ENCODE measurements at regions not wholly inside any gene's neighbourhood (a gene's known extent, or its start where the extent isn't known, plus 50 kb on each side); places are given as distances from the start of the nearest gene placed in this dataset.
A peak's percentile ranks its signal among the peaks of the same experiment; 100 is the strongest.

DNA sequence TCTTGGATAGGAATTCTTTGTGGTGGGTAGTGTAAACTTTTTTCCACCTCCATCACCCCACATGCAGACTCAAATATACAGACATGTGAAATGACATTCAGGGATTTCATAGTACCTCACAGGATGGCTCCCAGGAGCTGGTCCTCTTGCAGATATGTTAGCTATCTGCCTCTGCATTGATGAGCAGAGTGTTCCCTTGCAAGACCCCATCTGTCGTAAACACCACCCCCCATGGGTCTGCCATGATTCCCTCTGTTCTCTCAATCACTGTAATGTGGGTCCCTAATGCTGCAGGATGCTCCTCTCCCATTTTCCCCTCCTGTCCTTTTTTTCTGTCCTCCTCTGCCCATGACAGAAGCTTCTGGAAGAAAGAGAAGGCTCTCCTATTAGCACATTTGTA is 391.2 kb upstream of the PODXL start:
- DNase-seq (ENCODE audit: low read depth) = no peak
- no peak overlapping the region for H3K4me2 ChIP-seq (ENCODE audit: low read length)
- no peaks in the 10 kb centered on the region for H3K36me3 Mint-ChIP-seq (ENCODE audit: low read depth, unreplicated experiment)

DNA sequence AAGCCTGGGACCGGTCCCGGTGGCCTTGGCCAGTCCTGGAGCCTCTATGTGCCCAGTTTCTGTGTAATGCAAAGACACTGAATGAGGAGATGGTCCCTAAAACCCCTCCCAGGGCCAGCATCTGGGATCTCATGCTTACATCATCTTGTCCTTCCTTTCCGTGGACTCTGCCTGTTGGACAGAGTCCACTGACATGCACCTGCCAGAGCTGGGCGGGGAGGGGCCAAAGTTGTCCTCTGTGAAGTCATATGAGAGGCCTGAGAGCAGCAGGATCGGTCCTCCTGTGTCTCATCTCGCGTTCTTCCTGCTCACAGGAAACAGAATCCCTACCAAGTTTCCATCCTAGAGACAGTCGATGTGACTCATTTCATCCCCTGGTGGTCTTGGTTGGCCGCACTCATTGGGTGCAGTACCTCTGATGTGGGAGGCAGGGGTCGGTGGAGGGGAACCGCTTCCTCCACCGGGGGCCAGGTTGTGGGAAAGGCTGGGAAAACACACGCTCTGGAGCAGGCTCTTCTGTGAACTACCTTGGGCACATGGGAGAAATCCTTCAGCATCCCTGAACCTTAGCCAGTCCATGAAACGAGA is 389.6 kb upstream of the PODXL start:
- H3K9me3 ChIP-seq (ENCODE audit: insufficient read depth, low read depth, low read length) = no peaks in the 10 kb centered on the region
- peak overlapping the region; percentile 83 for H3K4me2 ChIP-seq (ENCODE audit: low read length)
- Mint-ChIP-seq H3K36me3 (ENCODE audit: low read depth, unreplicated experiment) (no peaks in the 10 kb centered on the region), H3K27ac (ENCODE audit: unreplicated experiment) (no peak overlapping the region), H3K27me3 (ENCODE audit: low read depth, unreplicated experiment) (peaks cover 71% of the 10 kb centered on the region), H3K4me1 (ENCODE audit: low read depth, unreplicated experiment) (peaks cover 32% of the 10 kb centered on the region), H3K9me3 (ENCODE audit: unreplicated experiment) (peaks cover 7% of the 10 kb centered on the region), H3K4me3 (ENCODE audit: unreplicated experiment) (no peak overlapping the region)
- H3K4me1 ChIP-seq (ENCODE audit: insufficient read depth, low read length) = peaks cover 4% of the 10 kb centered on the region
- no peak overlapping the region for H3K27ac ChIP-seq (ENCODE audit: low read depth, low read length)
- H2AFZ ChIP-seq (ENCODE audit: low read depth, low read length) = peak overlapping the region; percentile 70
- H3K36me3 ChIP-seq (ENCODE audit: insufficient read depth, low read length) = no peaks in the 10 kb centered on the region
- H3K27me3 ChIP-seq (ENCODE audit: insufficient read depth, low read length) = peaks cover 12% of the 10 kb centered on the region
- H3K4me3 ChIP-seq (ENCODE audit: insufficient read depth, low read depth, low read length) = no peak overlapping the region
- no peak for TF ChIP-seq EZH2 (IDR thresholded peaks at IDR 0.05; ENCODE audit: insufficient read depth, low read length)
- TF ChIP-seq, protein P1, sequence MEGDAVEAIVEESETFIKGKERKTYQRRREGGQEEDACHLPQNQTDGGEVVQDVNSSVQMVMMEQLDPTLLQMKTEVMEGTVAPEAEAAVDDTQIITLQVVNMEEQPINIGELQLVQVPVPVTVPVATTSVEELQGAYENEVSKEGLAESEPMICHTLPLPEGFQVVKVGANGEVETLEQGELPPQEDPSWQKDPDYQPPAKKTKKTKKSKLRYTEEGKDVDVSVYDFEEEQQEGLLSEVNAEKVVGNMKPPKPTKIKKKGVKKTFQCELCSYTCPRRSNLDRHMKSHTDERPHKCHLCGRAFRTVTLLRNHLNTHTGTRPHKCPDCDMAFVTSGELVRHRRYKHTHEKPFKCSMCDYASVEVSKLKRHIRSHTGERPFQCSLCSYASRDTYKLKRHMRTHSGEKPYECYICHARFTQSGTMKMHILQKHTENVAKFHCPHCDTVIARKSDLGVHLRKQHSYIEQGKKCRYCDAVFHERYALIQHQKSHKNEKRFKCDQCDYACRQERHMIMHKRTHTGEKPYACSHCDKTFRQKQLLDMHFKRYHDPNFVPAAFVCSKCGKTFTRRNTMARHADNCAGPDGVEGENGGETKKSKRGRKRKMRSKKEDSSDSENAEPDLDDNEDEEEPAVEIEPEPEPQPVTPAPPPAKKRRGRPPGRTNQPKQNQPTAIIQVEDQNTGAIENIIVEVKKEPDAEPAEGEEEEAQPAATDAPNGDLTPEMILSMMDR (IDR thresholded peaks at IDR 0.05; ENCODE audit: insufficient read depth, low read depth, low read length) = no peak
- no peak for DNase-seq (ENCODE audit: low read depth)
- H3K79me2 ChIP-seq (ENCODE audit: insufficient read depth, low read length) = no peaks in the 10 kb centered on the region
- no peaks in the 10 kb centered on the region for H4K20me1 ChIP-seq (ENCODE audit: insufficient read depth, low read length)
- H3K9ac ChIP-seq (ENCODE audit: low read length) = peak overlapping the region; percentile 25
- FAIRE-seq = no peak

More for the DNA sequence above, 391.2 kb upstream of the PODXL start:
- no peak for FAIRE-seq
- no peak overlapping the region for H3K27ac Mint-ChIP-seq (ENCODE audit: unreplicated experiment)
- Histone ChIP-seq H3K4me3 (ENCODE audit: insufficient read depth, low read depth, low read length) (no peak overlapping the region), H3K27ac (ENCODE audit: low read depth, low read length) (no peak overlapping the region), H3K79me2 (ENCODE audit: insufficient read depth, low read length) (no peaks in the 10 kb centered on the region), H3K27me3 (ENCODE audit: insufficient read depth, low read length) (peaks cover 12% of the 10 kb centered on the region), H3K4me1 (ENCODE audit: insufficient read depth, low read length) (peaks cover 4% of the 10 kb centered on the region), H3K36me3 (ENCODE audit: insufficient read depth, low read length) (no peaks in the 10 kb centered on the region), H4K20me1 (ENCODE audit: insufficient read depth, low read length) (no peaks in the 10 kb centered on the region), H3K9ac (ENCODE audit: low read length) (no peak overlapping the region), H2AFZ (ENCODE audit: low read depth, low read length) (no peak overlapping the region), H3K9me3 (ENCODE audit: insufficient read depth, low read depth, low read length) (peaks cover 3% of the 10 kb centered on the region)
- H3K4me3 Mint-ChIP-seq (ENCODE audit: unreplicated experiment) = no peak overlapping the region
- H3K27me3 Mint-ChIP-seq (ENCODE audit: low read depth, unreplicated experiment) = peaks cover 62% of the 10 kb centered on the region
- TF ChIP-seq, protein P1 (IDR thresholded peaks at IDR 0.05; ENCODE audit: insufficient read depth, low read depth, low read length) = no peak
- TF ChIP-seq EZH2 (IDR thresholded peaks at IDR 0.05; ENCODE audit: insufficient read depth, low read length) = no peak
- peaks cover 2% of the 10 kb centered on the region for H3K9me3 Mint-ChIP-seq (ENCODE audit: unreplicated experiment)
- H3K4me1 Mint-ChIP-seq (ENCODE audit: low read depth, unreplicated experiment) = peaks cover 32% of the 10 kb centered on the region

DNA sequence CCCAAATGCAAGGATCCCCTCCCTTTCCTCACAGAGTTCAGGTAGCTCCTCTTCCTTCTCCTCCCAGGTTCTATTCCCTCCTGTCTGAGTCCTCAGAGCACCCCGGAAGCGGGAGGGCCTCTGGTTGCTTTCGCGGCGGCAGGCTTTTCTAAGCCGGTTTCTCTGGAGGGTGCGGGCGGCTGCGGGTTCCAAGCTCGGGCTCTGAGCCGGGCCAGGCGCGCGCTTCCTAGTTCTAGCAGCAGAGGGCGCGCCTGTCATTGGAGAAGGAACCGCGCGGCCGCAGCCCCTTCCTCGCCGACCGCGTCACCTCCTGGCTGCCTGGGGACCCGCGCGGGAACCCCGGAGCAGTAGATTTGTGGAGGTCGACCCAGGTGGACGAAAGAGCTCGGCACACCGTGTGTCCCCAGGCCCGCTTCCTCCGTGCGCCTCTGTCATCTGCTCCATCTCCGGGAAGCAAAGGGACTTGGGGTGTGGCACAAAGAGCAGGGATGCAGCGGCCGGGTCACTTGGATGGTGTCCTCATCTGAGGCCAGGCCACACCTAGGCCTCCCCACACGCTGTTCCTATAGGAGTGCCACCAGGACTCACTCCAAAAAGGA is 389.0 kb upstream of the PODXL start:
- Histone ChIP-seq H3K9me3 (ENCODE audit: insufficient read depth, low read depth, low read length) (no peaks in the 10 kb centered on the region), H3K9ac (ENCODE audit: low read length) (peak overlapping the region; percentile 25), H3K4me1 (ENCODE audit: insufficient read depth, low read length) (peaks cover 4% of the 10 kb centered on the region), H2AFZ (ENCODE audit: low read depth, low read length) (peak overlapping the region; percentile 70), H3K4me3 (ENCODE audit: insufficient read depth, low read depth, low read length) (peak overlapping the region; percentile 9), H3K4me2 (ENCODE audit: low read length) (peak overlapping the region; percentile 83), H4K20me1 (ENCODE audit: insufficient read depth, low read length) (no peaks in the 10 kb centered on the region), H3K79me2 (ENCODE audit: insufficient read depth, low read length) (no peaks in the 10 kb centered on the region), H3K27me3 (ENCODE audit: insufficient read depth, low read length) (peaks cover 12% of the 10 kb centered on the region), H3K27ac (ENCODE audit: low read depth, low read length) (no peak overlapping the region), H3K36me3 (ENCODE audit: insufficient read depth, low read length) (no peaks in the 10 kb centered on the region)
- FAIRE-seq = no peak
- Mint-ChIP-seq H3K36me3 (ENCODE audit: low read depth, unreplicated experiment) (no peaks in the 10 kb centered on the region), H3K4me1 (ENCODE audit: low read depth, unreplicated experiment) (peaks cover 26% of the 10 kb centered on the region), H3K9me3 (ENCODE audit: unreplicated experiment) (peaks cover 7% of the 10 kb centered on the region), H3K4me3 (ENCODE audit: unreplicated experiment) (peak overlapping the region; percentile 27), H3K27me3 (ENCODE audit: low read depth, unreplicated experiment) (peaks cover 78% of the 10 kb centered on the region), H3K27ac (ENCODE audit: unreplicated experiment) (no peak overlapping the region)
- no peak for TF ChIP-seq EZH2 (IDR thresholded peaks at IDR 0.05; ENCODE audit: insufficient read depth, low read length)
- TF ChIP-seq, protein P1 (IDR thresholded peaks at IDR 0.05; ENCODE audit: insufficient read depth, low read depth, low read length) = peak; percentile 45
- no peak for DNase-seq (ENCODE audit: low read depth)

Data from astrocyte (in vitro differentiated cells and primary cell).